ENCODE measurements at regions not wholly inside any gene's neighbourhood (a gene's known extent, or its start where the extent isn't known, plus 50 kb on each side); places are given as distances from the start of the nearest gene placed in this dataset.
"Not testable (repeated sequence)": the region's sequence is repeated elsewhere in the genome, so short reads cannot be mapped to it uniquely, and the experiment has no call there.

DNA sequence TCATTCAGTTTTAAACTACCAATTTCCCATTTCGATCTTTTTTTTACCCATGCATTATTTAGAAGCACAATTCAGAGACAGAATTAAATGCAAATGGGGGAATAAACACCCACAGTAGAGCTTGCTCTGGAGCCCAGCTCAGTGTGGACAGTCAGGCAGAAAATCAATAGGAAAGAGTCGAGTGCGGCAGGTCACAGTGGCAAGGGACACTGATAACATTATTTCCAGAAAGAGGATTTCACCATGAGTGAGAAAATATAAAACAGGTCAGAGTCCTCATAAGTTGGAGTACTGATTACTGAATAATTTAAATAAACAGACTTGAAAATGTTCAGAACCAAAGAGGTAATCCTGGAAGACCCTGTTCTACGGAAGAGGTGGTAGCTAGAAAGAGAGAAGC, 532.5 kb downstream of the CCSER2 start:
- no peak for DNase-seq (ENCODE audit: low spot score)

DNA sequence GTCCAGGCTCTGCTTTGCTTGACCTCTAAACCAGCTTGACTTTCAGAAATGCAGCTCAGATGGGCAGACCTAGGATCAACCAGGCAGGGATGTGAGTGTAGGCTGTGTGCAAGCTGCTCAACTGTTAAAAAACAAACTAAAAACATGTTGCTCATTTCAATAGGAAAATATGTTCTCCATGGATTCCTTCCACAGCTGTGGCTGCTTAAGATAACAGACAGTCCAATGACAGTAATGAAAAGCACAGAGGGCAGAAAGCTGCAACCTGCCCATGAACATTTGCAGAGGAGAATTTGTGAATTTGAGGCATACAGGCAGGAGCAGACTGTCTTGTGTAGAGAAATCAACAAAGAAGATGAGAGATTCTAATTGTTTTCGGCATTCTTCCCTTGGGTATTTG, 534.2 kb downstream of the CCSER2 start:
- no peak for DNase-seq (ENCODE audit: low spot score)

DNA sequence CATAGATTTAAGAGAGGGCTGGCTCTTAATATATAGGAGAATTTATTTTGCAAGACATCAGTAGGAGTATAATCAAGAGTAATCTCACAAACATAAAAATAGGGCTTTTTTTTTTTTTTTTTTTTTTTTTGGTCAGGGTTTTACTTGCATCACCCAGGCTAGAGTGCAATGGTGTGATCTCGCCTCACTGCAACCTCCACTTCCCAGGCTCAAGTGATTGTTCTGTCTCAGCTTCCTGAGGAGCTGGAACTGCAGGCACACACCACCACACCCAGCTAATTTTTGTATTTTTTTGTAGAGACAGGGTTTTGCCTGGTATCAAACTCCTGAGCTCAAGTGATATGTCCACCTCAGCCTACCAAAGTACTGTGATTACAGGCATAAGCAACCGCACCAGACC, 535.3 kb downstream of the CCSER2 start:
- no peak for DNase-seq (ENCODE audit: low spot score)

DNA sequence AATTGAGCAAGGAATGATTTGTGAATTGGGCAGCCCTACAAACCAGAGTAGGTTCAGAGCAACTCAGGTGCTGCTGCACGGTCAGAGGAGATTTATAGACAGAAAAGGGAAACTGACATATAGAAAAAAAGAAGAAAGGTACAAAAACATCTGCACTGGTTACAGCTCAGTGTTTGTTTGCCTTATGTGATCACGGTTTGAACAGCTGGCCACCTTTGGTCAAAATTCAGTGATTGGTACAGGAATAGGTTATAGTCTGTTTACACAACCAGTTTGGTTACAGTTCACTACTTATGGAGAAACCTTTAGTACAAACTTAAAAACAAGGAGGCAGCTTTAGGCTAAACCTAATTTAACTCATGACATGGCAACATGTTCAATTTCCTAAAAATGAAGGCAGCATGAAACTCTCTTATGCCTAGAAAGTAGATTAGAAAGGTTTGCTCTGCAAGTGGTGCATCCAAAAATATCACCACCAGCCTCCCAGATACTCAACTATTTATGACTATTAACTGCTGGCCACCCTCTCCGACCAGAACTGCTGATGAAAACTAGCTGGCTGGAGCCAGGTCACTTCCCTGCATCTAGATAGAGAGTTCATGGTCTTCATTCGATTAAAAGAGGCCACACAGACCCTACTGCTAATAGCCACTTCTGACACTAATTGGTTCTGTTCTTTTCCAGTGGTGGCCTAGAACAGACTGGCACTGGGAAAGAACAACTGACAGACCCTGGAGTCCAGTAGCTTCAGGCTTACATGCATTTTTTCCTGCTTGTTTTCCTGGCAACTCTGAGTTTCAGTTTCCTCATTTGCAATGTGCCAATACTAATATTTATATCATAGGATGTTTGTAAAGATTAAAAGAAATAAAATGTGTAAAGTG, 548.0 kb downstream of the CCSER2 start:
- no peak for DNase-seq (ENCODE audit: low spot score)

DNA sequence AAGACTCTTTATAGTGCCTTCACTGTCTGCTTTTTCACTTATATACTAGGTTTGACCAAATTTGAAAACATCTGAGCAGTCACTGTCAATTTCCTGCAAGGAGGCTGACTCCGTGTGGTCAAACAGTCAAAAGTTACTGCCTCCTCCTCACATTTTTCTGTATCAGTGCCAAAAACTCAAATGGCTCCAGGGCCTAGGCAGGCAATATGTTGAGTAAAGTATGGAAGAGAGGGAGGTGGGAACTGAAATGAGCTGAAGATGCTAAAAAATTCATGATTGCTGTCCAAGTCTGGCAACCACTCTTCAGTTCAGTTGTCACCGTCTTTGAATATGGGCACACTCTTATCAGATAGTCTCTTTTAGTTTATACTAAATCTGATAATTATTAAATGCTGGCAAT, 551.6 kb downstream of the CCSER2 start:
- no peak for DNase-seq (ENCODE audit: low spot score)

DNA sequence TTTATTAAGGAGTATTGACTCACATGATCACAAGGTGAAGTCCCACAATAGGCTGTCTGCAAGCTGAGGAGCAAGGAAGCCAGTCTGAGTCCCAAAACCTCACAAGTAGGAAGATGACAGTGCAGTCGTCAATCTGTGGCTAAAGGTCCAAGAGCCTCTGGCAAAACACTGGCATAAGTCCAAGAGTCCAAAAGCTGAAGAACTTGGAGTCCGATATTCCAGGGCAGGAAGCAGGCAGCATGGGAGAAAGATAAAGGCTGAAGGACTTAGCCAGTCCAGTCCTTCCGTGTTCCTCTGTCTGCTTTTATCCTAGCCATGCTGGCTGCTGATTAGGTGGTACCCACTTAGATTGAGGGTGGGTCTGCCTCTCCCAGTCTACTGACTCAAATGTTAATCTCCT, 553.3 kb downstream of the CCSER2 start:
- not testable (repeated sequence) for DNase-seq (ENCODE audit: low spot score)

- no peak for DNase-seq (ENCODE audit: low spot score)
These were observed 562.3 kb downstream of the CCSER2 start for GRCh38 chr10:84890706-84891105.

GRCh38 chr10:84891631-84892030, 563.2 kb downstream of the CCSER2 start:
- no peak for DNase-seq (ENCODE audit: low spot score)

- no peak for DNase-seq (ENCODE audit: low spot score)
These were observed 567.2 kb downstream of the CCSER2 start for GRCh38 chr10:84895541-84895940.

DNA sequence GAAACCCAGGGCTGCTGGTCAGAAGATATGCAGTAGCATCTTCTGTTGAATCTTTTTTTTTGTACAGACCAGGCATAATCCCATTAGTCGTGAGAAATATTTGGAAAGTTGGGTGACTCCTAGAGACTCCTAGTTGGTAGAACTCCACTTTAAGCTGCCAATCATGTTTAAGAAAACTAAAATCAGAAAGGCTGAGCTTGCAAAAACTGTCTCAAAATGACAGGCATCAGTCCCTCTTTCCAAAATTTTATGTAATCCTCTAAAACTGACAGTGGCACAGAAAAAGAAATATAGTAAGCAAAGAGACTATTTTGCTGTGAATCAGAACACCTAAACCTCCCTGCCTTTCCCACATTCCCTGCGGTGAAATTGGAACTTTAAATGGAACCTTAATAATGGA, 568.5 kb downstream of the CCSER2 start:
- no peak for DNase-seq (ENCODE audit: low spot score)

DNA sequence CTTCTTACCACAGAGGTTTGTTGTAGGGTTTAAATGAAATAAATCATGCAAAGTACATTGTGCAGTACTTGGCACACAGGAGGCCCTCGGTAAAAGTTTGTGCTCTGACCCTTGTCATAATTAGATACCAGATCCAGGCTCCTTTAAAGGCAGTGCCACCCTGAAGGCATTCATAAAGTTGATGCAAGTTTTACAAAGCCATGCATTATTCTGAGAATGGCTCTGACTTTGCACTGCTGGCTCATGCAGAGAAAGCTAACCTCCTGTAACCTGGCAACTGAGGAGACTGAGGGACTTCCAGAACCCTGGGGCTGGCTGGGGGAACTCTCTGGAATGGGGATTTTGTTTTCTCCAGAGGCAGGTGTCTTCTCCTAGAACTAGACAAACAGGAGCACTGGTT, 570.9 kb downstream of the CCSER2 start:
- DNase-seq (ENCODE audit: low spot score), result no peak

DNA sequence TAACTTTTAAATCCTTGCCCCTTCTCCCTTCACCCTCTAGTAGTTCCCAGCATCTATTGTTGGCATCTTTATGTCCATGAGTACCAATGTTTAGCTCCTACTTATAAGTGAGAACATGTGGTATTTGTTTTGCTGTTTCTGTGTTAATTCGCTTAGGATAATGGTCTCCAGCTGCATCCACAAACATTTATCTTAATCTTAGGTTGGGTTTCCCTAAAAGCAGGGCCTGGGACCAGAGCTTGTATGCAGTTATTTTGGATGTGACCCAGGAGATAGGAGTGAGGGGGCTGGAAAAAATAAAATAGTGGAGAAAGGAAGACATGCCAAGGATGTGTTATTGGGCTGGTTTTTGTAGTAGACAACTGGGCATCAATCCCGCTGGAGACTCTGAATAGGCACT, 571.8 kb downstream of the CCSER2 start:
- no peak for DNase-seq (ENCODE audit: low spot score)

DNA sequence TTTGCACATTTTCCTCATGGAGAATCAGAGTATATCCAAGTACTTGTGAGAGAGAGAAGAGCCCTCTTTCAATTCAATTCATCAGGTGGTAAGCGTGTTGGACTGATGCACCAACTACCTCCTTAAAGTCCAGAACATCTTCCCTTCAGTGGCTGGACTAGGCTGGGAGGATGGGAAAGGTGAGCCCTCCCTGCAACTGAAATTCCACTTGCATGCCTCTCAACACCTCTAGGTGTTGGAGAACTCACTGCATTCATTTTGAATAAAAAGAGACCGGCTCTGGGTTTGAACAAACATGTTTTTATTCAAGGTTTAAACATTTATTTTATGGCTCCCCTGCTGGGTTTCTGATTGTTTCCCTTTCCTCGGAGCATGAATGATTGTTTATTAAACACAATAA, 573.5 kb downstream of the CCSER2 start:
- no peak for DNase-seq (ENCODE audit: low spot score)

- no peak for DNase-seq (ENCODE audit: low spot score)
These were observed 574.2 kb downstream of the CCSER2 start for GRCh38 chr10:84902553-84902952.

DNA sequence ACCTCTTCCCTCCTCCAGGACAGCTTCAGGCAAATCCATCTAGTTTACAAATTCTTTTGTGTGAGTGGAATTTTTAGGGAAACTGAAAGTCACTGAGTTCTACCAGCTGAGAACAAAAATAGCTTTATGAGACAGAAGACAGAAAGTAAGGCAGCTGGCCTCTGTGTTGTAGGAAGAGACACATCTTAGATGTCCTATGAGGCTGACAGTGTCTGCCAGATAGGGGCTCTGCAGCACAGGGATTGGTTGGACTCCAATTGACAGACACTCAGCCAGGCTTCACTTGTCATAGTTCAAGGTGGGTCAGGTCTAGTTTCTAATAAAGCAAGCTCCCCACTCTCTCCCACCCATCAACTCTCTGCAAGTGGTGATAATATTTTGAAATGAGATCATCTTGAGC, 574.9 kb downstream of the CCSER2 start:
- DNase-seq (ENCODE audit: low spot score), result no peak

DNA sequence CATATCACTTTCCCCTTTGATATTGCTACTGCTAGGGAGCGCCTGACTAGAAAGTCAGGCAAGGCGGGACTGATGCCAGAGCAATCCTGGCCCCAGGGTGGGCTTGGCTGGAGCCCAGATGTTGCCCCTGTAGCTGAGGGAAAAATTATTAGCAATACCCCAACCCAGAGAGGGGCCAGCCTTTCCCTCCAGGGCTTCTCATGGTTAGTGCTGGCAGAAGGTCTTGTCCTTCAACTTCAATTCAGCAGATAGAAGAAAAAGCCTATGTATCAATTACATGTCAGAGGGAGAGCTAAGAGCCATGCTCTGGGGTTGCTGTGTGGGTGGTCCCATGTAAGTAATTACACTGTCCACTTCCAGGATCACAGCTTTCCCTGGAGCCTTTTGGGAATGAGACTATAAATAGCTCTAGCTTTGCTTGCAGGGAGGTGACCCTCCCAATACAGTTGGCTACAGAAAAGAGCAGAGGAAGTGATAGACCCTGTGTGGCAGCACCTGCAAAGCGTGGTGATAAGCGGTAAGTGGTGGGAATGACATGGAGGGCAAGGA, 579.1 kb downstream of the CCSER2 start:
- no peak for DNase-seq (ENCODE audit: low spot score)

DNA sequence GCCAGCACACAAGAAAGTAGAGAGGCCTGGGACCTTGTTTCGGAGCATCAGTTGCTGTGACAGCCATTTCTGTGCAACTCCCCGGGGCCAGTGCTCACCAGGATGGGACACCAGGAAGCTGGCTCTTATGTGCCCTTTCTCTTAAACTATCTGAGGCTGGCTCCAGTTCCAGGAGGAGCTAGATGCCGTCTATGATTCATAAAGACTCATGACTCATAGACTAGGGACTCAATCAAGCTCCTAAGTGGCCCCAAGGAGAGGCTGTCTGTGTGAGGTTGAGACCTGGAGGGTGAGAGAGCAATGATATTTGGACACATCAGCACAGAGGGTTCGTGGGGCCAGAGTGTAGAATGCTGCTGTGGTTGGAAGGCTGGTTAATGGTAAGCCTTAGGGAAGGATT, 580.1 kb downstream of the CCSER2 start:
- DNase-seq (ENCODE audit: low spot score), result peak; percentile 85

DNA sequence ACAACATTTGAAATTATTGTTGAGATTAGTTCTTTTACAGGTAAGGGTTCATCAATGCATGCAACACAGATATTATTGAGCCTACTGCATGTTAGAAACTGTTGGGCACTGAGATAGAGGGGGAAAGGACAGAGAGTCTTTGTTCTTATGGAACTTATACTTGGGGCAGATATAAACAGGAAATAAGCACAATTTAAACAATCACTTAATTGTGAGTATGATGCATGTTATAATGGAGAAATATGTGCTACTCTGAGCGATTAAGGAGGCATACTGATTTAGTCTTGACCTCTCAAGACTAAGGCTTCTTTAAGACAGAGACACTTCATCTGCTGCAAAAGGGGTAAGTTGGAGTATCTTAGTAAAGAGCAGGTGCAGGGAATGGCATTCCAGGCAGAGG, 593.3 kb downstream of the CCSER2 start:
- DNase-seq (ENCODE audit: low spot score), result no peak

GRCh38 chr10:84924131-84924530, 595.7 kb downstream of the CCSER2 start:
- peak; percentile 72 for DNase-seq (ENCODE audit: low spot score)

- DNase-seq (ENCODE audit: low spot score), result no peak
These were observed 597.1 kb downstream of the CCSER2 start for GRCh38 chr10:84925495-84925894.

GRCh38 chr10:84933402-84933801, 605.0 kb downstream of the CCSER2 start:
- no peak for DNase-seq (ENCODE audit: low spot score)

GRCh38 chr10:84935772-84936171, 607.4 kb downstream of the CCSER2 start:
- DNase-seq (ENCODE audit: low spot score), result no peak

- no peak for DNase-seq (ENCODE audit: low spot score)
These were observed 609.9 kb downstream of the CCSER2 start for GRCh38 chr10:84938117-84938905.
